ENCODE measurements at regions not wholly inside any gene's neighbourhood (a gene's known extent, or its start where the extent isn't known, plus 50 kb on each side); places are given as distances from the start of the nearest gene placed in this dataset.

- no peak for DNase-seq (ENCODE audit: low read depth)
Measured at GRCh38 chr4:57490520-57491255, 380.5 kb upstream of the IGFBP7 start.

GRCh38 chr4:57488366-57489162 lies 378.4 kb upstream of the IGFBP7 start:
- DNase-seq (ENCODE audit: low read depth) = no peak

GRCh38 chr4:57475424-57475823 lies 365.2 kb upstream of the IGFBP7 start:
- no peak for DNase-seq (ENCODE audit: low read depth)

DNA sequence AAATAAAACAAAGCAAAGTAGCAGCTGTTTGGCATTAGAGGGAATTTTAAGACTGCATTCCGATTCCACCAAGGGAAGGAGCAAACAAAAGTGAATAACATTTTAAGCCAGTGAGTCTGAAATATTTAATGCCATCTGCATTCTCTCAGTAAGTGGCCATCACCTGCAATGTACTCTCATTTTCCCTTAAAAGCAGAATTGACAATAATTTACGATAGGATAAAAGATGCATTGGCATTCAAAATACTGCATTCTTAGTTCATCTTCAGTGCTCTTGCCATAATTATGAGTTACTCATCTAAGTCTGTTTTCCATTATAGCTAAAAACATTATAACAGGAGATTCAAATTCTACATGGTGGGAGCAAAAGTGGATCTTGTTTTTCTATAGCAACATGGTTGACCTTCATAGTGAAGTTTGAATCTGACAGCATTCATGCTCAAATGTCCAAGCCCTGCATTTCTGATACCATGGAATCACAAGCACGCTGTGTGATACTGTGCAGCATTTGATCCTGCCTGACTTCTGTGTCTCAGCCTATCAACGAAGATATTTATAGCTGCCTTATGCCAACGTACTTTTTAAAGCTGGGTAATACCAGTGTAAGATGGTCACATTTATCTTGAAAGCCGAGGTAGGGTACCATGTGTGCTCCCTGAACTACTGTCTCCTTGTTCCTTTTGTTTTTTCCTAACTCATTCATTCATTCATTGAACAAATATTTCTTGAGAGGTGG lies 355.3 kb upstream of the IGFBP7 start:
- DNase-seq (ENCODE audit: low read depth) = no peak

- no peak for DNase-seq (ENCODE audit: low read depth)
Measured at GRCh38 chr4:57462843-57463242, 352.7 kb upstream of the IGFBP7 start.

DNA sequence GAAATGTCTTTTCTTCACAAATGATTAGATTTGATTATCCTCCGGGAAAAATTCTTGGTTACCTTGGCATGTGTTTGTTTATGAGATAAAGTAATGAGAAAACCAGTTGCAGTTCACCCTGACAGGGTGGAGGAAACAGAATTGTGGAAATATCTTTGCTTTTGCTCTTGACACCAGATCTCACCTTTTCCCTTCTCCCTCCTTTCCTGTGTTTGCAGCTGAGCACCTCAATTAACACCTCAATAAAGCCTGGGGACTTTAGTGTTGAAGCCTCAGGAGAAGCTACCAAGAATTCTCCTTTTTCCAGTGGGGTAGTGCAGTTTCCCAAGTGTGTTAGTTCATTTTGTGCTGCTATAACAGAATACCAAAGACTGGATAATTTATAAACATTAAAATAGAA lies 350.8 kb upstream of the IGFBP7 start:
- no peak for DNase-seq (ENCODE audit: low read depth)

GRCh38 chr4:57448901-57449300 lies 338.7 kb upstream of the IGFBP7 start:
- no peak for DNase-seq (ENCODE audit: low read depth)

GRCh38 chr4:57448452-57448851 lies 338.3 kb upstream of the IGFBP7 start:
- DNase-seq (ENCODE audit: low read depth) = no peak

GRCh38 chr4:57446266-57446665 lies 336.1 kb upstream of the IGFBP7 start:
- DNase-seq (ENCODE audit: low read depth) = no peak

- no peak for DNase-seq (ENCODE audit: low read depth)
Measured at GRCh38 chr4:57445686-57446085, 335.5 kb upstream of the IGFBP7 start.

DNA sequence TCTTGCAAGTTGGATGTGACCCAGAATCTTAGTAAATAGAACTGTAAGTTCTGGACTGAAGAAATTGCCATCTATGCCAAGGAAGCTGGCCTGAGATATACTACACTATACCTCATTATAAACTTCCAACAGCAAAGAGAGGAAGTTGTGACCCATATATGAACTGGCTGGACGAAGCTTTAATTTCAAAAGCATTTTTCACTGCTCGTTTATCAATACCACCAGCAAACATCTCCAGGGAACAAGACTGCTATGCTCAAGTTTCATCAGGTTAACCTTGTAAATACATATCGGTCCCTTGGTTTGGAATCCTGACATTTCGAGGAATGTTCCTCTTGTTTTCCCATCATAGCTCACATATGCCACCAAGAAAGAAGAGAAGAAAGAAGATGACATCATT lies 334.5 kb upstream of the IGFBP7 start:
- no peak for DNase-seq (ENCODE audit: low read depth)

GRCh38 chr4:57443787-57444186 lies 333.6 kb upstream of the IGFBP7 start:
- DNase-seq (ENCODE audit: low read depth) = no peak

- DNase-seq (ENCODE audit: low read depth) = no peak
Measured at GRCh38 chr4:57443308-57443707, 333.1 kb upstream of the IGFBP7 start.

- no peak for DNase-seq (ENCODE audit: low read depth)
Measured at GRCh38 chr4:57442831-57443291, 332.7 kb upstream of the IGFBP7 start.

- DNase-seq (ENCODE audit: low read depth) = no peak
Measured at GRCh38 chr4:57442241-57442640, 332.1 kb upstream of the IGFBP7 start.

DNA sequence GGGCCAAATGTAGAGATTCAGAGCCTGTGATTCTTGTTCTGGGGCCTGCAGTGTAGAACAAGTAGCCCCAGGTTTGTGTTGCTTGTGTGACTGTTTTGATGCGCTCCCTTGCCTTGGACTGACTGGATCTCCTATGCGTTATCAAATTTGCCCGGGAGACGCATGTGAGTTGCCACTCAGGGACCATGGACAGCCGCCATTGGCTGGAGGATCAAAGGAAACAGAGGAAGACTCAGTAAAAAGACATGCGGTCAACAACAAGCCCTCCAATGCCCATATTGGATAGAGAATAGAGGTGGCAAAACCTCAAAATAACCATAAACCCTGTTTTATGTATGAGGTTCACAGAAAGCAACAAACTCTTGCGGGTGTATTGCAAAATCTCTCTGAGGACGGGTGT lies 327.5 kb upstream of the IGFBP7 start:
- no peak for DNase-seq (ENCODE audit: low read depth)

- DNase-seq (ENCODE audit: low read depth) = no peak
Measured at GRCh38 chr4:57435300-57435699, 325.1 kb upstream of the IGFBP7 start.

GRCh38 chr4:57430726-57431125 lies 320.5 kb upstream of the IGFBP7 start:
- no peak for DNase-seq (ENCODE audit: low read depth)

GRCh38 chr4:57426779-57427395 lies 316.7 kb upstream of the IGFBP7 start:
- DNase-seq (ENCODE audit: low read depth) = no peak

DNA sequence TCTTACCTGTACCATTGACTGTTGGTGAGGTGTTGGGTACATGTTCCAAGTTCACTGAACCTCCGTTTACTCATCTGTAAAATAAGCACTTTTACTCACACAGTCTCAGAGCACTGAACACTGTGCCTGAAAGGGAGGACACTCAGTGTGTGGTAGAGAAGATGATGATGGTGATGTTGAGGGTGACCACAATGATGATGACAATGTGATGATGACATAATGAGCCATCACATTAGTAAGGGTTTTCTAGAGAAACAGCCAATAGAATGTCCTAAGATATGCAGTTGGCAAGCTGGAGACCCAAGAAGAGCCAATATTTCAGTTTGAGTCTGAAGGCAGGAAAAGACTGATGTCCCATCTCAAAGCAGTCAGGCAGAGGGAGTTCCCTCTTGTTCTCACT lies 315.4 kb upstream of the IGFBP7 start:
- DNase-seq (ENCODE audit: low read depth) = no peak

GRCh38 chr4:57424232-57424897 lies 314.2 kb upstream of the IGFBP7 start:
- DNase-seq (ENCODE audit: low read depth) = peak; percentile 85

GRCh38 chr4:57418133-57418532 lies 307.9 kb upstream of the IGFBP7 start:
- no peak for DNase-seq (ENCODE audit: low read depth)
